Mesothelial cell of epicardium (in vitro differentiated cells): ENCODE measurements at regions not wholly inside any gene's neighbourhood (a gene's known extent, or its start where the extent isn't known, plus 50 kb on each side); places are given as distances from the start of the nearest gene placed in this dataset.

ENCODE experiments used
- DNase-seq, 2 experiments: peaks; one replicate each; pipeline ENCODE4 v3.0.0; 2021; ENCODE audit warnings: low spot score in 2 of 2; ENCODE audit not compliant: unreplicated experiment in 2 of 2
- H3K27ac Mint-ChIP-seq: 2 replicates; pipeline ENCODE4 v1.8.0; 2021; ENCODE audit warnings: mixed read lengths
- H3K27me3 Mint-ChIP-seq: 2 replicates; pipeline ENCODE4 v1.8.0; 2021; ENCODE audit warnings: low read depth, mixed read lengths
- H3K36me3 Mint-ChIP-seq: 2 replicates; pipeline ENCODE4 v1.8.0; 2021; ENCODE audit warnings: mixed read lengths
- H3K4me1 Mint-ChIP-seq: 2 replicates; pipeline ENCODE4 v1.8.0; 2021; ENCODE audit warnings: mixed read lengths
- H3K4me3 Mint-ChIP-seq: 2 replicates; pipeline ENCODE4 v1.8.0; 2021; ENCODE audit warnings: mild to moderate bottlenecking, moderate library complexity, mixed read lengths
- H3K9me3 Mint-ChIP-seq: 2 replicates; pipeline ENCODE4 v1.8.0; 2021; ENCODE audit warnings: mixed read lengths
- CTCF ChIP-seq: fragments of 200-600 bp; sonication (generic); IDR thresholded peaks from one replicate; pipeline ENCODE4 v1.5.0; 2021; ENCODE audit warnings: antibody characterized with exemption; ENCODE audit not compliant: unreplicated experiment

- no peak overlapping the region for H3K4me3 Mint-ChIP-seq
- peak; percentile 78 for TF ChIP-seq CTCF
- no peaks in the 10 kb centered on the region for H3K9me3 Mint-ChIP-seq
- peak; percentile 49 to 80 for DNase-seq
- H3K27ac Mint-ChIP-seq, result peak overlapping the region; percentile 19
- H3K4me1 Mint-ChIP-seq, result peaks cover 8% of the 10 kb centered on the region
- H3K36me3 Mint-ChIP-seq, result no peaks in the 10 kb centered on the region
- H3K27me3 Mint-ChIP-seq, result peaks cover 10% of the 10 kb centered on the region
These were observed 224.5 kb downstream of the B3GLCT start for GRCh38 chr13:31424130-31424729.

GRCh38 chr13:31426395-31426794, 226.6 kb downstream of the B3GLCT start:
- H3K4me3 Mint-ChIP-seq, result no peak overlapping the region
- no peaks in the 10 kb centered on the region for H3K9me3 Mint-ChIP-seq
- H3K4me1 Mint-ChIP-seq, result peaks cover 8% of the 10 kb centered on the region
- H3K27ac Mint-ChIP-seq, result no peak overlapping the region
- no peak for DNase-seq
- no peaks in the 10 kb centered on the region for H3K36me3 Mint-ChIP-seq
- H3K27me3 Mint-ChIP-seq, result peaks cover 14% of the 10 kb centered on the region
- no peak for TF ChIP-seq CTCF

- no peak overlapping the region for H3K4me3 Mint-ChIP-seq
- peaks cover 13% of the 10 kb centered on the region for H3K27me3 Mint-ChIP-seq
- DNase-seq, result no peak
- no peak for TF ChIP-seq CTCF
- no peaks in the 10 kb centered on the region for H3K9me3 Mint-ChIP-seq
- H3K36me3 Mint-ChIP-seq, result no peaks in the 10 kb centered on the region
- no peak overlapping the region for H3K27ac Mint-ChIP-seq
- peaks cover 8% of the 10 kb centered on the region for H3K4me1 Mint-ChIP-seq
These were observed 227.7 kb downstream of the B3GLCT start for GRCh38 chr13:31427151-31428100.

- peaks cover 5% of the 10 kb centered on the region for H3K9me3 Mint-ChIP-seq
- DNase-seq, result peak in 1 of 2 experiments; percentile 54
These were observed 232.0 kb downstream of the B3GLCT start for GRCh38 chr13:31431722-31432137.

GRCh38 chr13:31433207-31433606, 233.4 kb downstream of the B3GLCT start:
- H3K9me3 Mint-ChIP-seq, result peaks cover 5% of the 10 kb centered on the region
- peaks cover 29% of the 10 kb centered on the region for H3K4me1 Mint-ChIP-seq
- no peak overlapping the region for H3K4me3 Mint-ChIP-seq
- TF ChIP-seq CTCF, result no peak
- H3K27me3 Mint-ChIP-seq, result peaks cover 10% of the 10 kb centered on the region
- no peak for DNase-seq
- H3K36me3 Mint-ChIP-seq, result no peaks in the 10 kb centered on the region
- peak overlapping the region; percentile 47 for H3K27ac Mint-ChIP-seq

More at GRCh38 chr13:31431722-31432137, 232.0 kb downstream of the B3GLCT start:
- no peaks in the 10 kb centered on the region for H3K36me3 Mint-ChIP-seq
- peaks cover 17% of the 10 kb centered on the region for H3K4me1 Mint-ChIP-seq
- H3K27ac Mint-ChIP-seq, result no peak overlapping the region
- H3K4me3 Mint-ChIP-seq, result no peak overlapping the region
- peak; percentile 88 for TF ChIP-seq CTCF
- H3K27me3 Mint-ChIP-seq, result peaks cover 10% of the 10 kb centered on the region
